Prostate gland (tissue), 2 donors: ENCODE measurements at regions not wholly inside any gene's neighbourhood (a gene's known extent, or its start where the extent isn't known, plus 50 kb on each side); places are given as distances from the start of the nearest gene placed in this dataset.

Experiments
- POLR2A ChIP-seq: fragments of 450-650 bp; IDR thresholded peaks from one replicate; pipeline ENCODE4 v1.6.1; 2016; ENCODE audit warnings: antibody characterized with exemption, mild to moderate bottlenecking
- POLR2AphosphoS5 ChIP-seq: sonication (generic); formaldehyde crosslinking; IDR thresholded peaks from one replicate; pipeline ENCODE4 v1.6.1; 2017; ENCODE audit warnings: antibody characterized with exemption
- TF ChIP-seq, protein P1 (sequence below), 4 experiments: fragments of 200-600 bp in 2 of 4; fragments of 450-650 bp in 2 of 4; sonication (generic) in 2 of 4; IDR thresholded peaks; 1 replicate in 3 of 4; 2 replicates in 1 of 4; pipeline ENCODE4 v1.5.1; 2016 to 2019; ENCODE audit warnings: antibody characterized with exemption in 4 of 4, mild to moderate bottlenecking in 2 of 4, moderate library complexity in 2 of 4

DNA sequence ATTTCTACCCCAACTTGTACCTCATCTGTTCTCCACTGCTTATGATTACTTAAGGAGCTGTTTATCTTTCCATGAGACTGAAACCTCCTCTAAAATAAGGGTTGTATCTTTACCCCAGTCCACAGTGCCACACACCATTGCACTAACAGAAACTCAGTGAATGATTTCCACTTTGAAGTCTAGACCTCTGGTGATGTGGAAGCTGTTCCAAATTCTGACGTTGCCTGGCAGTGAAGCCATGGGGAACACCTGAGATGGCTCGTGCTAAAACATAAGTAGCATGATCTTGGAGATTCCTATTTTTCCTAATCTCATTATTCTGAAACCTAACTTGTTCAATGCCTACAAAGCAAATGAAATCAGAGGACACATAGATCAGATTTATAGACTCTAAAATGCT lies 583.2 kb downstream of the EBF1 start:
- TF ChIP-seq, protein P1, sequence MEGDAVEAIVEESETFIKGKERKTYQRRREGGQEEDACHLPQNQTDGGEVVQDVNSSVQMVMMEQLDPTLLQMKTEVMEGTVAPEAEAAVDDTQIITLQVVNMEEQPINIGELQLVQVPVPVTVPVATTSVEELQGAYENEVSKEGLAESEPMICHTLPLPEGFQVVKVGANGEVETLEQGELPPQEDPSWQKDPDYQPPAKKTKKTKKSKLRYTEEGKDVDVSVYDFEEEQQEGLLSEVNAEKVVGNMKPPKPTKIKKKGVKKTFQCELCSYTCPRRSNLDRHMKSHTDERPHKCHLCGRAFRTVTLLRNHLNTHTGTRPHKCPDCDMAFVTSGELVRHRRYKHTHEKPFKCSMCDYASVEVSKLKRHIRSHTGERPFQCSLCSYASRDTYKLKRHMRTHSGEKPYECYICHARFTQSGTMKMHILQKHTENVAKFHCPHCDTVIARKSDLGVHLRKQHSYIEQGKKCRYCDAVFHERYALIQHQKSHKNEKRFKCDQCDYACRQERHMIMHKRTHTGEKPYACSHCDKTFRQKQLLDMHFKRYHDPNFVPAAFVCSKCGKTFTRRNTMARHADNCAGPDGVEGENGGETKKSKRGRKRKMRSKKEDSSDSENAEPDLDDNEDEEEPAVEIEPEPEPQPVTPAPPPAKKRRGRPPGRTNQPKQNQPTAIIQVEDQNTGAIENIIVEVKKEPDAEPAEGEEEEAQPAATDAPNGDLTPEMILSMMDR (IDR thresholded peaks at IDR 0.05) = no peak
- TF ChIP-seq POLR2AphosphoS5 (no peak), POLR2A (no peak)
